Kidney epithelial cell (primary cell): ENCODE measurements at regions not wholly inside any gene's neighbourhood (a gene's known extent, or its start where the extent isn't known, plus 50 kb on each side); places are given as distances from the start of the nearest gene placed in this dataset.

ENCODE experiments used
- DNase-seq: peaks from one replicate; pipeline ENCODE4 v3.0.0-alpha.2; 2010; ENCODE audit warnings: low read depth
- H3K27me3 ChIP-seq: 2 replicates; pipeline ENCODE4 v1.6.0; 2011; ENCODE audit warnings: low read length; ENCODE audit not compliant: control insufficient read depth, insufficient read depth
- H3K36me3 ChIP-seq: 2 replicates; pipeline ENCODE4 v1.5.1; 2011; ENCODE audit warnings: low read length; ENCODE audit not compliant: control insufficient read depth, insufficient read depth
- H3K4me3 ChIP-seq: 2 replicates; pipeline ENCODE4 v1.5.1; 2011; ENCODE audit warnings: low read depth, mild to moderate bottlenecking, control low read depth, low read length
- CTCF ChIP-seq: IDR thresholded peaks from 2 replicates; pipeline ENCODE4 v1.5.1; 2011; ENCODE audit warnings: mild to moderate bottlenecking, moderate library complexity, low read length, control low read depth, inconsistent platforms; ENCODE audit not compliant: insufficient read depth, poor library complexity, severe bottlenecking

GRCh38 chr5:29023541-29023940, 1985.2 kb upstream of the CDH9 start:
- DNase-seq: no peak
- TF ChIP-seq CTCF: no peak
- H3K4me3 ChIP-seq: no peak overlapping the region
- no peaks in the 10 kb centered on the region for H3K27me3 ChIP-seq
- H3K36me3 ChIP-seq: no peaks in the 10 kb centered on the region

DNA sequence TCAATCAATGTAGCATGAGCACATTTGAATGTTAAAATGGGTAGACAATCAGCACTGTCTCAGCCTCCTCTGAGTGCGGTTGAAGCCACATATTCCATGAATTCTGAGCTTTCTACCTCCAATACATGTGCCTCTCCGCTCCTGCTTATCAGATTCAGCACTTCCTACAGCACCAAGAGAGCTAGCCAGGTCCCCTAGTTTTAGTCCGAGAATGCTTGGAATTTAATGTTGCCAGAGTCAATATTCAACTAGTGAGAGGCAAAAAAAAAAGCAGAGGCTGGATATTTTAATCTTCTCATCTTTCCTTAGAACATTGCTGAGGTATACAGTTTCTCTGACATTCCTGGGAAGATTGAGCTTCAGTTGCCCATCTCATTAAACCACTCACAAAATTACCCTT, 1979.1 kb upstream of the CDH9 start:
- TF ChIP-seq CTCF: no peak
- H3K27me3 ChIP-seq: no peaks in the 10 kb centered on the region
- no peak overlapping the region for H3K4me3 ChIP-seq
- DNase-seq: no peak
- no peaks in the 10 kb centered on the region for H3K36me3 ChIP-seq

DNA sequence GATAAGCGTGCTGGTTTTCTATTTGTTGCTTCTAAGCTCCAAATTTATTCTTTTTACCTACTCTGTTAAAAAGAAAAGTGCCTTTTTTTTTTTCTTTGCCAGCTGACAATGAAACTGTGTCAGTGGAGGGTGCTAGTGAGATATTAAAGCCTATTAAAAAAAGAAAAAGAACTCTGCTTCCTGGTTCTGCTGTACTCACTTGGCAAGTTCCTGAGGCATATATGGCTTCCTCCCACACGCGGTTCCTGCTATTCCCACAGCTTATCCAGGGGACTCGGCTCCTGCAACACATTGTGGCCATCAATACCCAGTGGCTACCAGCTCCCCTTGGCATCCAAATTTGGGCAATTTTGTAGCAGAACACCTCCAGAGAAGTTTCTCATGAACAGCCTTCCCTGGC, 1977.7 kb upstream of the CDH9 start:
- Histone ChIP-seq H3K36me3 (no peaks in the 10 kb centered on the region), H3K4me3 (no peak overlapping the region), H3K27me3 (no peaks in the 10 kb centered on the region)
- DNase-seq: no peak
- no peak for TF ChIP-seq CTCF

DNA sequence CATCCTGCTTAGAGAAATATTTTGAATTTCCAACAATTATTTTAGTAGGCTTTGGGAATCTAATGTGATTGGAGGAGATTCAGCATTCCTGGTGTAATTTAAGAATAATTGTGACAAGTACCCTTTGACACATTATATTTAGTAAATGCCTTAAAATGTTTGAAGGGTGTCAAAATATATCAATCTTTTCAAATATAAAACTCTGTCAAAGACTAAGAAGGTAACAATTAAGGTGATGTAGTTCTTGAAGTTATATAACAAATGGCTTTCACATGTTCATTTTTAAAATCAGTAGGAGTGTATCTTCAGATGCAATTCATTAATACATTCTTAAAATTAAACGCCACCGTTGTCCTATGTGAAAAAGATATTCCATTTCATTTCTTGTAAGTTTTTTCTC, 1977.1 kb upstream of the CDH9 start:
- Histone ChIP-seq H3K27me3 (no peaks in the 10 kb centered on the region), H3K36me3 (no peaks in the 10 kb centered on the region), H3K4me3 (no peak overlapping the region)
- no peak for DNase-seq
- no peak for TF ChIP-seq CTCF

GRCh38 chr5:29005386-29005785, 1967.0 kb upstream of the CDH9 start:
- H3K4me3 ChIP-seq: no peak overlapping the region
- DNase-seq: no peak
- TF ChIP-seq CTCF: peak; percentile 7

GRCh38 chr5:29002481-29002880, 1964.1 kb upstream of the CDH9 start:
- Histone ChIP-seq H3K4me3 (no peak overlapping the region), H3K27me3 (no peaks in the 10 kb centered on the region), H3K36me3 (no peaks in the 10 kb centered on the region)
- no peak for DNase-seq
- no peak for TF ChIP-seq CTCF

More at GRCh38 chr5:29005386-29005785, 1967.0 kb upstream of the CDH9 start:
- Histone ChIP-seq H3K36me3 (no peaks in the 10 kb centered on the region), H3K27me3 (no peaks in the 10 kb centered on the region)
